ENCODE measurements at regions not wholly inside any gene's neighbourhood (a gene's known extent, or its start where the extent isn't known, plus 50 kb on each side); places are given as distances from the start of the nearest gene placed in this dataset.
A peak's percentile ranks its signal among the peaks of the same experiment; 100 is the strongest.
"Not testable (repeated sequence)": the region's sequence is repeated elsewhere in the genome, so short reads cannot be mapped to it uniquely, and the experiment has no call there.

- not testable (repeated sequence) for DNase-seq (ENCODE audit: low read depth); H3K4me3 ChIP-seq (replicated peaks; ENCODE audit: low read depth, low read length)
Measured at GRCh38 chr1:149267287-149267686, 163.9 kb upstream of the NBPF9 start.

GRCh38 chr1:149269001-149269702, 165.8 kb upstream of the NBPF9 start:
- not testable (repeated sequence) for H3K4me3 ChIP-seq (replicated peaks; ENCODE audit: low read depth, low read length); DNase-seq (ENCODE audit: low read depth)

- DNase-seq (ENCODE audit: low read depth); H3K4me3 ChIP-seq (replicated peaks; ENCODE audit: low read depth, low read length): not testable (repeated sequence)
Measured at GRCh38 chr1:149269833-149270232, 166.5 kb upstream of the NBPF9 start.

- not testable (repeated sequence) for DNase-seq (ENCODE audit: low read depth); H3K4me3 ChIP-seq (replicated peaks; ENCODE audit: low read depth, low read length)
Measured at GRCh38 chr1:149274493-149274892, 171.1 kb upstream of the NBPF9 start.

GRCh38 chr1:149275802-149276201, 172.5 kb upstream of the NBPF9 start:
- DNase-seq (ENCODE audit: low read depth); H3K4me3 ChIP-seq (replicated peaks; ENCODE audit: low read depth, low read length): not testable (repeated sequence)

GRCh38 chr1:149276496-149276895, 173.1 kb upstream of the NBPF9 start:
- H3K4me3 ChIP-seq (replicated peaks; ENCODE audit: low read depth, low read length); DNase-seq (ENCODE audit: low read depth): not testable (repeated sequence)

GRCh38 chr1:149278156-149278555, 174.8 kb upstream of the NBPF9 start:
- not testable (repeated sequence) for H3K4me3 ChIP-seq (replicated peaks; ENCODE audit: low read depth, low read length); DNase-seq (ENCODE audit: low read depth)

- H3K4me3 ChIP-seq (replicated peaks; ENCODE audit: low read depth, low read length); DNase-seq (ENCODE audit: low read depth): not testable (repeated sequence)
Measured at GRCh38 chr1:149279015-149279414, 175.7 kb upstream of the NBPF9 start.

GRCh38 chr1:149279512-149279911, 176.2 kb upstream of the NBPF9 start:
- not testable (repeated sequence) for H3K4me3 ChIP-seq (replicated peaks; ENCODE audit: low read depth, low read length); DNase-seq (ENCODE audit: low read depth)

GRCh38 chr1:149284773-149285172, 181.4 kb upstream of the NBPF9 start:
- H3K4me3 ChIP-seq (replicated peaks; ENCODE audit: low read depth, low read length); DNase-seq (ENCODE audit: low read depth): not testable (repeated sequence)

GRCh38 chr1:149285205-149285604, 181.9 kb upstream of the NBPF9 start:
- H3K4me3 ChIP-seq (replicated peaks; ENCODE audit: low read depth, low read length); DNase-seq (ENCODE audit: low read depth): not testable (repeated sequence)

GRCh38 chr1:149285638-149286037, 182.3 kb upstream of the NBPF9 start:
- not testable (repeated sequence) for DNase-seq (ENCODE audit: low read depth)
- peak overlapping the region; percentile 17 for H3K4me3 ChIP-seq (replicated peaks; ENCODE audit: low read depth, low read length)

GRCh38 chr1:149288580-149288979, 185.2 kb upstream of the NBPF9 start:
- not testable (repeated sequence) for DNase-seq (ENCODE audit: low read depth)

GRCh38 chr1:149300478-149301218, 174.2 kb upstream of the NBPF19 start:
- DNase-seq (ENCODE audit: low read depth); H3K4me3 ChIP-seq (replicated peaks; ENCODE audit: low read depth, low read length): not testable (repeated sequence)

More at GRCh38 chr1:149288580-149288979, 185.2 kb upstream of the NBPF9 start:
- not testable (repeated sequence) for H3K4me3 ChIP-seq (replicated peaks; ENCODE audit: low read depth, low read length)

GRCh38 chr1:149301282-149301681, 173.6 kb upstream of the NBPF19 start:
- DNase-seq (ENCODE audit: low read depth), result not testable (repeated sequence)

GRCh38 chr1:149304796-149305195, 170.0 kb upstream of the NBPF19 start:
- not testable (repeated sequence) for DNase-seq (ENCODE audit: low read depth); H3K4me3 ChIP-seq (replicated peaks; ENCODE audit: low read depth, low read length)

More at GRCh38 chr1:149301282-149301681, 173.6 kb upstream of the NBPF19 start:
- H3K4me3 ChIP-seq (replicated peaks; ENCODE audit: low read depth, low read length), result not testable (repeated sequence)

GRCh38 chr1:149307640-149308039, 167.2 kb upstream of the NBPF19 start:
- not testable (repeated sequence) for H3K4me3 ChIP-seq (replicated peaks; ENCODE audit: low read depth, low read length); DNase-seq (ENCODE audit: low read depth)

- not testable (repeated sequence) for H3K4me3 ChIP-seq (replicated peaks; ENCODE audit: low read depth, low read length); DNase-seq (ENCODE audit: low read depth)
Measured at GRCh38 chr1:149314921-149315320, 159.9 kb upstream of the NBPF19 start.

- H3K4me3 ChIP-seq (replicated peaks; ENCODE audit: low read depth, low read length); DNase-seq (ENCODE audit: low read depth): not testable (repeated sequence)
Measured at GRCh38 chr1:149320971-149321731, 153.7 kb upstream of the NBPF19 start.

All from fibroblast of pulmonary artery (primary cell).